GM23248 (cell line): ENCODE measurements at regions not wholly inside any gene's neighbourhood (a gene's known extent, or its start where the extent isn't known, plus 50 kb on each side); places are given as distances from the start of the nearest gene placed in this dataset.
A peak's percentile ranks its signal among the peaks of the same experiment; 100 is the strongest.

Experiments
- DNase-seq: peaks from one replicate; pipeline ENCODE4 v3.0.0-alpha.2; 2015
- H2AFZ ChIP-seq: fragments of 200-600 bp; sonication (generic); 2 replicates; pipeline ENCODE4 v1.6.1; 2016; ENCODE audit warnings: antibody characterized with exemption
- H3F3A ChIP-seq: fragments of 200-600 bp; sonication (generic); 2 replicates; pipeline ENCODE4 v1.6.1; 2016; ENCODE audit warnings: mild to moderate bottlenecking, antibody characterized with exemption, mixed run types; ENCODE audit not compliant: insufficient read depth
- H3K27ac ChIP-seq: fragments of 200-600 bp; sonication (generic); 2 replicates; pipeline ENCODE4 v1.5.1; 2016; ENCODE audit warnings: mild to moderate bottlenecking
- H3K27me3 ChIP-seq: fragments of 200-600 bp; sonication (generic); replicated peaks from 2 replicates; pipeline ENCODE4 v1.6.1; 2016; ENCODE audit warnings: mild to moderate bottlenecking; ENCODE audit not compliant: insufficient read depth
- H3K36me3 ChIP-seq: fragments of 200-600 bp; sonication (generic); 2 replicates; pipeline ENCODE4 v1.6.1; 2016; ENCODE audit warnings: low read depth, mild to moderate bottlenecking
- H3K4me1 ChIP-seq: fragments of 200-600 bp; sonication (generic); 2 replicates; pipeline ENCODE4 v1.6.1; 2016; ENCODE audit warnings: mild to moderate bottlenecking; ENCODE audit not compliant: insufficient read depth
- H3K4me2 ChIP-seq: fragments of 200-600 bp; sonication (generic); one replicate; pipeline ENCODE4 v1.6.1; 2016; ENCODE audit warnings: mild to moderate bottlenecking; ENCODE audit not compliant: unreplicated experiment
- H3K4me3 ChIP-seq: fragments of 200-600 bp; sonication (generic); 2 replicates; pipeline ENCODE4 v1.5.1; 2016; ENCODE audit warnings: mild to moderate bottlenecking
- H3K79me2 ChIP-seq: fragments of 200-600 bp; sonication (generic); 2 replicates; pipeline ENCODE4 v1.6.1; 2016; ENCODE audit warnings: mild to moderate bottlenecking; ENCODE audit not compliant: insufficient read depth
- H3K9ac ChIP-seq: fragments of 200-600 bp; sonication (generic); 2 replicates; pipeline ENCODE4 v1.6.1; 2016; ENCODE audit warnings: mild to moderate bottlenecking
- H3K9me2 ChIP-seq: fragments of 200-600 bp; sonication (generic); 2 replicates; pipeline ENCODE4 v1.6.1; 2016; ENCODE audit warnings: mixed run types, mild to moderate bottlenecking, moderate library complexity; ENCODE audit not compliant: insufficient read depth
- H3K9me3 ChIP-seq: fragments of 200-600 bp; sonication (generic); one replicate; pipeline ENCODE4 v1.6.1; 2017; ENCODE audit warnings: low read depth
- H4K20me1 ChIP-seq: fragments of 200-600 bp; sonication (generic); 2 replicates; pipeline ENCODE4 v1.6.0; 2016; ENCODE audit not compliant: insufficient read depth
- EZH2 ChIP-seq: fragments of 200-600 bp; sonication (generic); IDR thresholded peaks from 2 replicates; pipeline ENCODE4 v1.6.1; 2018; ENCODE audit warnings: antibody characterized with exemption, mild to moderate bottlenecking; ENCODE audit not compliant: insufficient read depth, poor library complexity, severe bottlenecking
- EZH2phosphoT487 ChIP-seq: fragments of 200-600 bp; sonication (generic); IDR thresholded peaks from 2 replicates; pipeline ENCODE4 v1.6.1; 2018; ENCODE audit warnings: antibody characterized with exemption, moderate library complexity, mild to moderate bottlenecking, low read depth; ENCODE audit not compliant: insufficient read depth
- WGBS, 2 experiments: methylation state at CpG; one replicate each; pipeline ENCODE4 v1.1.6; 2015 to 2017; ENCODE audit warnings: low lambda C conversion rate in 2 of 2, low coverage in 1 of 2; ENCODE audit errors: missing lambda C conversion rate in 2 of 2; 5-methylcytosine and 5-hydroxymethylcytosine counted together
- in situ Hi-C: fragments of 300-500 bp; cut with MboI; formaldehyde crosslinking; loops from 2 replicates; pipeline ENCODE4 v1.15.0; 2020

GRCh38 chr6:6728169-6728941, 139.8 kb downstream of the LY86 start:
- no peaks in the 10 kb centered on the region for H3K9me2 ChIP-seq
- H3K9me3 ChIP-seq = no peaks in the 10 kb centered on the region
- H3K4me1 ChIP-seq = peaks cover 14% of the 10 kb centered on the region
- H3K36me3 ChIP-seq = no peaks in the 10 kb centered on the region
- no peak overlapping the region for H2AFZ ChIP-seq
- no peak for DNase-seq
- no peak overlapping the region for H3K9ac ChIP-seq
- no peaks in the 10 kb centered on the region for H3K79me2 ChIP-seq
- H3K27ac ChIP-seq = no peak overlapping the region
- no peaks in the 10 kb centered on the region for H3K27me3 ChIP-seq
- 90% methylated on average over 9 of the region's 9 CpGs for WGBS, 2 experiments
- H3K4me2 ChIP-seq = no peak overlapping the region
- TF ChIP-seq EZH2 (no peak), EZH2phosphoT487 (no peak)
- H3K4me3 ChIP-seq = no peak overlapping the region
- peaks cover 14% of the 10 kb centered on the region for H3F3A ChIP-seq
- H4K20me1 ChIP-seq = no peaks in the 10 kb centered on the region
- in situ Hi-C loops = loop anchor here (10.0 kb wide), 1 partner anchor 516 kb away; no protein-coding TSS in a partner anchor

GRCh38 chr6:6729971-6730370, 141.5 kb downstream of the LY86 start:
- peak overlapping the region; percentile 69; the same call in 1 of the 2 replicates for H2AFZ ChIP-seq
- WGBS, 2 experiments = 0 to 14% methylated on average over 1 of the region's 1 CpG
- no peaks in the 10 kb centered on the region for H3K36me3 ChIP-seq
- TF ChIP-seq EZH2phosphoT487 = no peak
- TF ChIP-seq EZH2 = no peak
- no peak overlapping the region for H3K9ac ChIP-seq
- no peak overlapping the region for H3K4me2 ChIP-seq
- no peak overlapping the region for H3K27ac ChIP-seq
- H3K4me1 ChIP-seq = peaks cover 4% of the 10 kb centered on the region; the same call in 1 of the 2 replicates
- no peaks in the 10 kb centered on the region for H3K9me2 ChIP-seq
- no peaks in the 10 kb centered on the region for H4K20me1 ChIP-seq
- in situ Hi-C loops = loop anchor here (10.0 kb wide), 1 partner anchor 515 kb away; no protein-coding TSS in a partner anchor
- peaks cover 9% of the 10 kb centered on the region; the same call in 1 of the 2 replicates for H3F3A ChIP-seq
- no peaks in the 10 kb centered on the region for H3K79me2 ChIP-seq
- no peak for DNase-seq
- H3K4me3 ChIP-seq = no peak overlapping the region
- no peaks in the 10 kb centered on the region for H3K27me3 ChIP-seq
- no peaks in the 10 kb centered on the region for H3K9me3 ChIP-seq

- Histone ChIP-seq H3K79me2 (no peaks in the 10 kb centered on the region), H3K27me3 (no peaks in the 10 kb centered on the region), H3K27ac (peak overlapping the region; percentile 54), H3K9ac (no peak overlapping the region), H3K4me3 (no peak overlapping the region), H3F3A (peaks cover 9% of the 10 kb centered on the region; the same call in 1 of the 2 replicates), H3K9me3 (no peaks in the 10 kb centered on the region), H2AFZ (peak overlapping the region; percentile 69), H3K9me2 (no peaks in the 10 kb centered on the region), H3K36me3 (no peaks in the 10 kb centered on the region), H3K4me1 (peaks cover 4% of the 10 kb centered on the region; the same call in 1 of the 2 replicates), H4K20me1 (no peaks in the 10 kb centered on the region), H3K4me2 (no peak overlapping the region)
- no peak for TF ChIP-seq EZH2
- no peak for TF ChIP-seq EZH2phosphoT487
- in situ Hi-C loops = no loop called here
- DNase-seq = peak; percentile 96
- WGBS, 2 experiments = 0 to 3% methylated on average over 2 of the region's 2 CpGs
These were observed 142.3 kb downstream of the LY86 start for GRCh38 chr6:6730831-6731230.

GRCh38 chr6:6734479-6735465, 146.3 kb downstream of the LY86 start:
- Histone ChIP-seq H3K27ac (no peak overlapping the region), H3K79me2 (no peaks in the 10 kb centered on the region), H3K27me3 (no peaks in the 10 kb centered on the region), H3K4me3 (no peak overlapping the region), H3K36me3 (no peaks in the 10 kb centered on the region), H3K9me3 (no peaks in the 10 kb centered on the region), H3F3A (peaks cover 9% of the 10 kb centered on the region; the same call in 1 of the 2 replicates), H3K9ac (no peak overlapping the region), H3K9me2 (no peaks in the 10 kb centered on the region), H3K4me1 (peaks cover 14% of the 10 kb centered on the region; the same call in 1 of the 2 replicates), H4K20me1 (no peaks in the 10 kb centered on the region), H3K4me2 (no peak overlapping the region), H2AFZ (no peak overlapping the region)
- in situ Hi-C loops = no loop called here
- DNase-seq = no peak
- TF ChIP-seq EZH2 (no peak), EZH2phosphoT487 (no peak)
- 74 to 77% methylated on average over 16 of the region's 16 CpGs for WGBS, 2 experiments
